Right lobe of liver (tissue), 6 donors: ENCODE measurements at regions not wholly inside any gene's neighbourhood (a gene's known extent, or its start where the extent isn't known, plus 50 kb on each side); places are given as distances from the start of the nearest gene placed in this dataset.

Experiments
- ATAC-seq, 4 donors: fragments of 200-7000 bp; cut with Tn5 transposase; one replicate each; pipeline ENCODE4 v1.9.1; 2020; ENCODE audit warnings: mild to moderate bottlenecking in 4 of 4, moderate library complexity in 4 of 4
- DNase-seq, 3 donors: peaks; one replicate each; pipeline ENCODE4 v3.0.0-alpha.2; 2020
- H3K27ac ChIP-seq, 3 donors: fragments of 200-600 bp; one replicate each; pipeline ENCODE4 v1.8.0; 2022
- H3K27me3 ChIP-seq, 2 donors: fragments of 200-600 bp; one replicate each; pipeline ENCODE4 v1.8.0; 2022
- H3K36me3 ChIP-seq, 4 donors: fragments of 200-600 bp; sonication (generic) in 1 of 4; one replicate each; pipeline versions ENCODE4 v1.5.1 to v1.8.0; 2017 to 2022; ENCODE audit warnings: control low read depth in 1 of 4
- H3K4me1 ChIP-seq, 4 donors: fragments of 200-600 bp; sonication (generic) in 1 of 4; one replicate each; pipeline versions ENCODE4 v1.5.1 to v1.8.0; 2017 to 2022; ENCODE audit warnings: control low read depth in 1 of 4
- H3K4me3 ChIP-seq, 3 donors: fragments of 200-600 bp; one replicate each; pipeline ENCODE4 v1.8.0; 2022
- H3K9me3 ChIP-seq, 4 donors: fragments of 200-600 bp; sonication (generic) in 1 of 4; one replicate each; pipeline versions ENCODE4 v1.5.1 to v1.8.0; 2017 to 2022; ENCODE audit warnings: control low read depth in 1 of 4
- CTCF ChIP-seq, 4 donors: fragments of 200-600 bp in 3 of 4; fragments of 450-650 bp in 1 of 4; IDR thresholded peaks; one replicate each; pipeline versions ENCODE4 v1.5.1 to v1.8.0; 2016 to 2022; ENCODE audit warnings: antibody characterized with exemption in 4 of 4, mild to moderate bottlenecking in 2 of 4
- POLR2A ChIP-seq: fragments of 450-650 bp; IDR thresholded peaks from one replicate; pipeline ENCODE4 v1.6.1; 2017; ENCODE audit warnings: antibody characterized with exemption, mild to moderate bottlenecking
- WGBS: methylation state at CpG from one replicate; pipeline ENCODE4 v1.1.6; 2018; ENCODE audit warnings: low coverage, low lambda C conversion rate; ENCODE audit not compliant: insufficient coverage; ENCODE audit errors: missing lambda C conversion rate; 5-methylcytosine and 5-hydroxymethylcytosine counted together
- intact Hi-C, 2 donors: fragments of 100-400 bp; cut with DNase I; formaldehyde crosslinking; loops; one replicate each; pipeline versions ENCODE4 v1.11.2 to v1.14.1; 2022
- donor health status: DM: no; HTN: yes; CAD: no.
- donor health status: DM: no; HTN: no; CAD: no.
- donor health status: DM: no; HTN: no; CAD: no.
- donor health status: DM: no; HTN: yes; CAD: no.
- donor health status: DM: no; HTN: yes; CAD: no.

DNA sequence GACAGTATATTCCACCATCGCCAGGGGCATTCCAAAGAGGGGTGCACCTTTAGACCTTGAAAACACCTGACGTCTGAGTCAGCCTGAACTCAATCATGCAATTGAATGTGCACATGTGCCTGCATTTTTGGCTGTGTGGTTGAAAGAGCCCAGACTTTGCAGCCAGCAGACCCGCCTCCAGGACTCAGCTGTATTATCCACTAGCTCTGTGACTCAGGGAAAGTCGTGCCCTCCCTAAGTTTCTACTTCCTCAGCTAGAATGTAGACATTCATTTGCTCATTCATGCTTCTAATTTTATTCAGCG lies 94.2 kb downstream of the LRRC30 start:
- no peaks in the 10 kb centered on the region for H3K4me1 ChIP-seq
- H3K27ac ChIP-seq, result no peak overlapping the region
- ATAC-seq (no peak), DNase-seq (no peak)
- intact Hi-C loops, result no loop called here
- TF ChIP-seq POLR2A (no peak), CTCF (IDR thresholded peaks at IDR 0.05) (no peak)
- 58% methylated on average over 3 of the region's 5 CpGs for WGBS
- H3K9me3 ChIP-seq, result no peaks in the 10 kb centered on the region
- H3K36me3 ChIP-seq, result no peaks in the 10 kb centered on the region
- no peaks in the 10 kb centered on the region for H3K27me3 ChIP-seq
- no peak overlapping the region for H3K4me3 ChIP-seq

DNA sequence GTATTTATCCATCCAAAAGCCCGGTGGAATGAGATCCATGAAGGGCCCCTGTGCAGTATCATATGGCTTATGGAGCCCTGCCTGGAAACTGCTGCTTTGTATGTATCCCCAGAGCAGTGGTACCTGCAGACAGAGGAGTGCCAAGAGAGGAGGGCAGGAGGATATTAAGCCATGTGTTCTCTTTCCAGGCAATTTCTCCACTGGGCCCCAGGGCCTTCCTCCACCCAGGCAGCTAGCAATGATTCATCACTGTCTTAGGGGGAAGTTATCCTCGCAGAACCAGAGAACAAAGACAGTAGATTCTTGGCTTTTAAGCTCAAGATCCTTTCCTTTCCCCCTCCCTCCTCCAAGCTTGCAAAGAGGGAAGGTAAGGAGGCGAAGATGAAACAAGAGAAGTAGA lies 98.1 kb downstream of the LRRC30 start:
- no peak for TF ChIP-seq POLR2A
- no peak for TF ChIP-seq CTCF (IDR thresholded peaks at IDR 0.05)
- ATAC-seq (no peak), DNase-seq (no peak)
- WGBS, result 29% methylated on average over 3 of the region's 3 CpGs
- Histone ChIP-seq H3K36me3 (no peaks in the 10 kb centered on the region), H3K27ac (no peak overlapping the region), H3K4me3 (no peak overlapping the region), H3K9me3 (no peaks in the 10 kb centered on the region), H3K4me1 (no peaks in the 10 kb centered on the region), H3K27me3 (no peaks in the 10 kb centered on the region)
- intact Hi-C loops, result no loop called here

DNA sequence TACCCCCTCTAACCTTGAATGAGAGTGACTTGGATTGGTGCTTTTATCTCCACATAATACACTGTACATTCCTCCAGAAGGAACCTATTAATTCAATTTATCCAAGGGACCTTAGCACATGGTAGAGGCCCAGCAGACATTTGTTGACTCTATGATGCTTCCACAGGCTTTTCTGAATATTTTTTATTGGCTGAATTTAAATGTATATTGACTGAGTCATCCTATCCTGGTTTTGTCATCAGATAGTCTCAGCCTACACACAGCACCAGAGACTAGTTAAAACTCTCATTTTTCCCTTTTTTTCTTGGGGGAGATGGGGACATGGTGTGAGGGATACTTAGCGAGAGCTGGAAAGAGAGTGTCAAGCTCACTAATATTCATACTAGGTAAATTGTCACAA lies 101.6 kb downstream of the LRRC30 start:
- TF ChIP-seq POLR2A (no peak), CTCF (IDR thresholded peaks at IDR 0.05) (no peak)
- Histone ChIP-seq H3K4me3 (no peak overlapping the region), H3K36me3 (no peaks in the 10 kb centered on the region), H3K4me1 (no peaks in the 10 kb centered on the region), H3K27ac (no peak overlapping the region), H3K27me3 (no peaks in the 10 kb centered on the region), H3K9me3 (no peaks in the 10 kb centered on the region)
- WGBS, result no CpG with 5 or more reads among the region's 1 CpG
- DNase-seq, result no peak
- ATAC-seq, result no peak
- intact Hi-C loops, result no loop called here

DNA sequence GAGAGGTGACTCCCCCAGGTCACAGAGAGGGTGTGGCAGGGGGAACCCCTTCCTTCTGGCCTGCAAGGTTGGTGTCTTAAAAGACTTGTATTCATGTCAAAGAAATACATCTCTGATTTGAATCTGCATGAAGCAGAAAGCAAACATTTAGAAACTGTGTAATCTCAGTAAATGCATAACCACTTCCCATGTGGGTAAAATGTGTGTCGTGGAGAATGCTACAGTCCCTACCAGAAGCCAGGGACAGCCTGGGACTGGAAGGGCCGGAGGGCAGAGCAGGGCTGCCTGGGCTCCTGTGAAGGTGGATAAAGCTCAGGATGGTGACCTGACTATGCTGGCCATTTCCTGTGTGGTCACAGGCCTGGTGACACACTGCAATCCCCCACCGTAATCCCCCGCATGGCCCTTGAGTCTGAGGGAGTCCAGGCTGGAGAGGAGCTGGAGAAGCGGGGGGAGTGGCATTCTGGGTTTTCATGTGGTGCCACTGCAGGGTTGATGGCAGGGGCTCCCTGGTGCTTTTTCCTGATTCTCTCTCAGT lies 102.2 kb downstream of the LRRC30 start:
- no peaks in the 10 kb centered on the region for H3K9me3 ChIP-seq
- ATAC-seq, result no peak
- no peak overlapping the region for H3K4me3 ChIP-seq
- no peaks in the 10 kb centered on the region for H3K36me3 ChIP-seq
- no peaks in the 10 kb centered on the region for H3K27me3 ChIP-seq
- no peak overlapping the region for H3K27ac ChIP-seq
- intact Hi-C loops, result no loop called here
- no peak for TF ChIP-seq CTCF (IDR thresholded peaks at IDR 0.05)
- 83% methylated on average over 4 of the region's 5 CpGs for WGBS
- DNase-seq, result no peak
- no peaks in the 10 kb centered on the region for H3K4me1 ChIP-seq

GRCh38 chr18:7334973-7335568 lies 104.2 kb downstream of the LRRC30 start:
- no peak for TF ChIP-seq CTCF (IDR thresholded peaks at IDR 0.05)
- no peak for TF ChIP-seq POLR2A
- DNase-seq, result no peak
- intact Hi-C loops, result no loop called here
- H3K27ac ChIP-seq, result no peak overlapping the region
- no peaks in the 10 kb centered on the region for H3K4me1 ChIP-seq
- H3K4me3 ChIP-seq, result no peak overlapping the region
- no peaks in the 10 kb centered on the region for H3K36me3 ChIP-seq
- WGBS, result 52% methylated on average over 3 of the region's 3 CpGs
- no peaks in the 10 kb centered on the region for H3K27me3 ChIP-seq
- no peak for ATAC-seq
- H3K9me3 ChIP-seq, result no peaks in the 10 kb centered on the region
